Natural killer cell (primary cell): ENCODE measurements at regions not wholly inside any gene's neighbourhood (a gene's known extent, or its start where the extent isn't known, plus 50 kb on each side); places are given as distances from the start of the nearest gene placed in this dataset.

Experiments used
- ATAC-seq, 3 donors: fragments of 150-1000 bp in 2 of 3; fragments of 200-7000 bp in 1 of 3; cut with Tn5 transposase; 1 replicate in 1 of 3; 2 replicates in 2 of 3; pipeline ENCODE4 v1.10.0; 2021; ENCODE audit warnings: mild to moderate bottlenecking in 2 of 3, moderate library complexity in 2 of 3
- DNase-seq, 2 donors: peaks; one replicate each; pipeline versions ENCODE4 v3.0.0 to v3.0.0-alpha.2; 2013 to 2021; ENCODE audit warnings: mixed read lengths in 1 of 2
- H3K27ac ChIP-seq: one replicate; pipeline ENCODE4 v1.5.1; 2013; ENCODE audit warnings: mild to moderate bottlenecking, low read length
- H3K27me3 ChIP-seq: one replicate; pipeline ENCODE4 v1.6.1; 2013; ENCODE audit warnings: low read length; ENCODE audit not compliant: control insufficient read depth, insufficient read depth
- H3K36me3 ChIP-seq: one replicate; pipeline ENCODE4 v1.6.1; 2013; ENCODE audit warnings: low read length; ENCODE audit not compliant: control insufficient read depth, insufficient read depth
- H3K4me1 ChIP-seq: one replicate; pipeline ENCODE4 v1.6.1; 2013; ENCODE audit warnings: low read length; ENCODE audit not compliant: control insufficient read depth, insufficient read depth
- H3K4me3 ChIP-seq: one replicate; pipeline ENCODE4 v1.5.1; 2013; ENCODE audit warnings: low read length
- H3K9me3 ChIP-seq: one replicate; pipeline ENCODE4 v1.6.1; 2013; ENCODE audit warnings: low read length; ENCODE audit not compliant: control insufficient read depth, insufficient read depth
- H3K27ac Mint-ChIP-seq, 2 donors: one replicate each; pipeline ENCODE4 v1.8.0; 2022; ENCODE audit warnings: mild to moderate bottlenecking in 2 of 2, mixed read lengths in 2 of 2, moderate library complexity in 1 of 2
- H3K27me3 Mint-ChIP-seq, 2 donors: one replicate each; pipeline ENCODE4 v1.8.0; 2022; ENCODE audit warnings: low read depth in 2 of 2, mixed read lengths in 2 of 2
- H3K36me3 Mint-ChIP-seq: one replicate; pipeline ENCODE4 v1.8.0; 2022; ENCODE audit warnings: mixed read lengths
- H3K4me1 Mint-ChIP-seq, 2 donors: one replicate each; pipeline ENCODE4 v1.8.0; 2022; ENCODE audit warnings: mixed read lengths in 2 of 2
- H3K4me3 Mint-ChIP-seq: one replicate; pipeline ENCODE4 v1.8.0; 2022; ENCODE audit warnings: mild to moderate bottlenecking, moderate library complexity, mixed read lengths
- H3K9me3 Mint-ChIP-seq, 2 donors: one replicate each; pipeline ENCODE4 v1.8.0; 2022; ENCODE audit warnings: mixed read lengths in 2 of 2
- CTCF ChIP-seq: fragments of 200-600 bp; IDR thresholded peaks from one replicate; pipeline ENCODE4 v1.8.0; 2022; ENCODE audit warnings: antibody characterized with exemption
- WGBS: methylation state at CpG from one replicate; pipeline ENCODE4 v1.1.7; 2013; ENCODE audit warnings: missing lambda C conversion rate; ENCODE audit not compliant: insufficient coverage; 5-methylcytosine and 5-hydroxymethylcytosine counted together
- intact Hi-C: fragments of 100-400 bp; cut with micrococcal nuclease; formaldehyde crosslinking; loops from one replicate; pipeline ENCODE4 v1.14.2; 2022

- no CpG with 5 or more reads among the region's 3 CpGs for WGBS
- H3K27ac ChIP-seq: no peak overlapping the region
- DNase-seq (no peak), ATAC-seq (no peak)
- peaks cover 12 to 16% of the 10 kb centered on the region in 2 donors for H3K9me3 Mint-ChIP-seq
- no peak overlapping the region for H3K27ac Mint-ChIP-seq
- H3K4me3 ChIP-seq: no peak overlapping the region
- H3K4me3 Mint-ChIP-seq: no peak overlapping the region
- no peaks in the 10 kb centered on the region for H3K4me1 Mint-ChIP-seq
- no peaks in the 10 kb centered on the region for H3K36me3 Mint-ChIP-seq
- intact Hi-C loops: no loop called here
- H3K27me3 ChIP-seq: no peaks in the 10 kb centered on the region
- peaks cover 3% of the 10 kb centered on the region for H3K9me3 ChIP-seq
- no peaks in the 10 kb centered on the region for H3K27me3 Mint-ChIP-seq
- H3K36me3 ChIP-seq: no peaks in the 10 kb centered on the region
- TF ChIP-seq CTCF: no peak
- H3K4me1 ChIP-seq: no peaks in the 10 kb centered on the region
These were observed 316.3 kb downstream of the TGFB2 start for GRCh38 chr1:218661411-218661810.

- ATAC-seq (no peak), DNase-seq (no peak)
- Histone ChIP-seq H3K4me3 (no peak overlapping the region), H3K4me1 (no peaks in the 10 kb centered on the region), H3K36me3 (no peaks in the 10 kb centered on the region), H3K9me3 (peaks cover 3% of the 10 kb centered on the region), H3K27me3 (no peaks in the 10 kb centered on the region), H3K27ac (no peak overlapping the region)
- H3K4me3 Mint-ChIP-seq: no peak overlapping the region
- H3K4me1 Mint-ChIP-seq: no peaks in the 10 kb centered on the region
- intact Hi-C loops: no loop called here
- H3K36me3 Mint-ChIP-seq: no peaks in the 10 kb centered on the region
- no peak overlapping the region for H3K27ac Mint-ChIP-seq
- peaks cover 9 to 10% of the 10 kb centered on the region in 2 donors for H3K9me3 Mint-ChIP-seq
- 88% methylated on average over 2 of the region's 3 CpGs for WGBS
- TF ChIP-seq CTCF: no peak
- no peaks in the 10 kb centered on the region for H3K27me3 Mint-ChIP-seq
These were observed 319.4 kb downstream of the TGFB2 start for GRCh38 chr1:218664385-218665170.

- Histone ChIP-seq H3K27ac (no peak overlapping the region), H3K36me3 (no peaks in the 10 kb centered on the region), H3K9me3 (peaks cover 3% of the 10 kb centered on the region), H3K4me3 (no peak overlapping the region), H3K27me3 (no peaks in the 10 kb centered on the region), H3K4me1 (no peaks in the 10 kb centered on the region)
- Mint-ChIP-seq H3K4me1 (no peaks in the 10 kb centered on the region), H3K36me3 (no peaks in the 10 kb centered on the region), H3K27me3 (no peaks in the 10 kb centered on the region), H3K4me3 (no peak overlapping the region), H3K27ac (no peak overlapping the region), H3K9me3 (peaks cover 11% of the 10 kb centered on the region in 2 donors)
- DNase-seq: no peak
- 78% methylated on average over 4 of the region's 4 CpGs for WGBS
- no peak for ATAC-seq
- intact Hi-C loops: no loop called here
- no peak for TF ChIP-seq CTCF
These were observed 320.1 kb downstream of the TGFB2 start for GRCh38 chr1:218665221-218665620.

GRCh38 chr1:218666263-218666662, 321.1 kb downstream of the TGFB2 start:
- Histone ChIP-seq H3K4me3 (no peak overlapping the region), H3K36me3 (no peaks in the 10 kb centered on the region), H3K4me1 (no peaks in the 10 kb centered on the region), H3K27me3 (no peaks in the 10 kb centered on the region), H3K27ac (no peak overlapping the region), H3K9me3 (peaks cover 3% of the 10 kb centered on the region)
- ATAC-seq (no peak), DNase-seq (no peak)
- no peak for TF ChIP-seq CTCF
- Mint-ChIP-seq H3K27me3 (no peaks in the 10 kb centered on the region), H3K4me3 (no peak overlapping the region), H3K9me3 (peaks cover 14% of the 10 kb centered on the region in 2 donors), H3K27ac (no peak overlapping the region), H3K4me1 (no peaks in the 10 kb centered on the region), H3K36me3 (no peaks in the 10 kb centered on the region)
- intact Hi-C loops: no loop called here
